ENCODE measurements at regions not wholly inside any gene's neighbourhood (a gene's known extent, or its start where the extent isn't known, plus 50 kb on each side); places are given as distances from the start of the nearest gene placed in this dataset.
A peak's percentile ranks its signal among the peaks of the same experiment; 100 is the strongest.

GRCh38 chr22:46036558-46037408, 59.8 kb upstream of the WNT7B start:
- no peak for TF ChIP-seq CTCF (IDR thresholded peaks at IDR 0.05; ENCODE audit: low read depth, low read length)

GRCh38 chr22:46038174-46038487, 61.2 kb upstream of the WNT7B start:
- H3K4me3 ChIP-seq (ENCODE audit: low read depth, low read length) = no peak overlapping the region
- TF ChIP-seq CTCF (IDR thresholded peaks at IDR 0.05; ENCODE audit: low read depth, low read length) = no peak

More at GRCh38 chr22:46036558-46037408, 59.8 kb upstream of the WNT7B start:
- peak overlapping the region; percentile 86 for H3K4me3 ChIP-seq (ENCODE audit: low read depth, low read length)

- H3K4me3 ChIP-seq (ENCODE audit: low read depth, low read length) = no peak overlapping the region
- TF ChIP-seq CTCF (IDR thresholded peaks at IDR 0.05; ENCODE audit: low read depth, low read length) = no peak
Measured at GRCh38 chr22:46038516-46039430, 61.8 kb upstream of the WNT7B start.

- TF ChIP-seq CTCF (IDR thresholded peaks at IDR 0.05; ENCODE audit: low read depth, low read length) = no peak
- H3K4me3 ChIP-seq (ENCODE audit: low read depth, low read length) = no peak overlapping the region
Measured at GRCh38 chr22:46039535-46039934, 62.6 kb upstream of the WNT7B start.

- no peak for TF ChIP-seq CTCF (IDR thresholded peaks at IDR 0.05; ENCODE audit: low read depth, low read length)
- H3K4me3 ChIP-seq (ENCODE audit: low read depth, low read length) = no peak overlapping the region
Measured at GRCh38 chr22:46040471-46041465, 63.8 kb upstream of the WNT7B start.

- no peak for TF ChIP-seq CTCF (IDR thresholded peaks at IDR 0.05; ENCODE audit: low read depth, low read length)
Measured at GRCh38 chr22:46041642-46042041, 64.7 kb upstream of the WNT7B start.

More at GRCh38 chr22:46041642-46042041, 64.7 kb upstream of the WNT7B start:
- no peak overlapping the region for H3K4me3 ChIP-seq (ENCODE audit: low read depth, low read length)
